Testis (tissue), 2 donors: ENCODE measurements at regions not wholly inside any gene's neighbourhood (a gene's known extent, or its start where the extent isn't known, plus 50 kb on each side); places are given as distances from the start of the nearest gene placed in this dataset.

ENCODE experiments used
- POLR2A ChIP-seq: fragments of 450-650 bp; IDR thresholded peaks from one replicate; pipeline ENCODE4 v1.6.1; 2017; ENCODE audit warnings: antibody characterized with exemption, mild to moderate bottlenecking, moderate library complexity
- TF ChIP-seq, protein P1 (sequence below), 3 experiments: fragments of 450-650 bp in 2 of 3; fragments of 200-600 bp in 1 of 3; sonication (generic) in 1 of 3; IDR thresholded peaks; one replicate each; pipeline ENCODE4 v1.5.1; 2016 to 2019; ENCODE audit warnings: antibody characterized with exemption in 3 of 3, mild to moderate bottlenecking in 2 of 3, moderate library complexity in 1 of 3

DNA sequence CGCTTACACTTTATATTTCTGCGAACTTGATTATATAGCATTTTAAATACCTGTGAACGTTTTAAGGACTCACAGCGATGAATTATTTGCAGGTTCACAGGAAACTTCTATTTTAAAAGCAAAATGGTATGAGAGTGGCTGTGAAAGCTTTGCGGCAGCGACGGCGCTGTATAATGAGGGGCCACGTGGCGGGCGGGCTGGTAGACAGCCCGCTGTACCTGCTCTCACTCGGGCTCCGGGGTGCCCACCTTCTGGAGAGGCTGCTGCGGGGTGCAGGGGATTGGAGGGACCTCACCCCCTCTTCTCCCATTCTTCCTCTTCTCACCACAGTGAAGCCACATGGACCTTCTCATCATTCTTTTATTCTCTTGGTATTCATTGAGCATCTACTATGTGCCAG, 164.2 kb upstream of the MYL2 start:
- no peak for TF ChIP-seq POLR2A
- TF ChIP-seq, protein P1, sequence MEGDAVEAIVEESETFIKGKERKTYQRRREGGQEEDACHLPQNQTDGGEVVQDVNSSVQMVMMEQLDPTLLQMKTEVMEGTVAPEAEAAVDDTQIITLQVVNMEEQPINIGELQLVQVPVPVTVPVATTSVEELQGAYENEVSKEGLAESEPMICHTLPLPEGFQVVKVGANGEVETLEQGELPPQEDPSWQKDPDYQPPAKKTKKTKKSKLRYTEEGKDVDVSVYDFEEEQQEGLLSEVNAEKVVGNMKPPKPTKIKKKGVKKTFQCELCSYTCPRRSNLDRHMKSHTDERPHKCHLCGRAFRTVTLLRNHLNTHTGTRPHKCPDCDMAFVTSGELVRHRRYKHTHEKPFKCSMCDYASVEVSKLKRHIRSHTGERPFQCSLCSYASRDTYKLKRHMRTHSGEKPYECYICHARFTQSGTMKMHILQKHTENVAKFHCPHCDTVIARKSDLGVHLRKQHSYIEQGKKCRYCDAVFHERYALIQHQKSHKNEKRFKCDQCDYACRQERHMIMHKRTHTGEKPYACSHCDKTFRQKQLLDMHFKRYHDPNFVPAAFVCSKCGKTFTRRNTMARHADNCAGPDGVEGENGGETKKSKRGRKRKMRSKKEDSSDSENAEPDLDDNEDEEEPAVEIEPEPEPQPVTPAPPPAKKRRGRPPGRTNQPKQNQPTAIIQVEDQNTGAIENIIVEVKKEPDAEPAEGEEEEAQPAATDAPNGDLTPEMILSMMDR (IDR thresholded peaks at IDR 0.05), result no peak
